Peyer's patch (tissue), 4 donors: ENCODE measurements at regions not wholly inside any gene's neighbourhood (a gene's known extent, or its start where the extent isn't known, plus 50 kb on each side); places are given as distances from the start of the nearest gene placed in this dataset.
"Not testable (repeated sequence)": the region's sequence is repeated elsewhere in the genome, so short reads cannot be mapped to it uniquely, and the experiment has no call there.

Source experiments
- DNase-seq, 3 donors: peaks; one replicate each; pipeline ENCODE4 v3.0.0-alpha.2; 2017 to 2019
- H3K27ac ChIP-seq, 4 donors: fragments of 200-600 bp; sonication (generic); one replicate each; pipeline ENCODE4 v1.5.1; 2016 to 2019
- H3K27me3 ChIP-seq, 2 donors: fragments of 200-600 bp; sonication (generic); one replicate each; pipeline ENCODE4 v1.5.1; 2019
- H3K36me3 ChIP-seq, 3 donors: fragments of 200-600 bp; sonication (generic); one replicate each; pipeline ENCODE4 v1.5.1; 2016 to 2019
- H3K4me1 ChIP-seq, 4 donors: fragments of 200-600 bp; sonication (generic); one replicate each; pipeline ENCODE4 v1.5.1; 2016 to 2019
- H3K4me3 ChIP-seq, 4 donors: fragments of 200-600 bp; sonication (generic); 1 replicate in 3 of 4; 2 replicates in 1 of 4; pipeline ENCODE4 v1.5.1; 2016 to 2019; ENCODE audit warnings: mild to moderate bottlenecking in 1 of 4
- H3K9me3 ChIP-seq, 4 donors: fragments of 200-600 bp; sonication (generic); one replicate each; pipeline ENCODE4 v1.5.1; 2016 to 2019; ENCODE audit warnings: mild to moderate bottlenecking in 1 of 4
- CTCF ChIP-seq, 6 experiments: fragments of 450-650 bp in 4 of 6; fragments of 200-600 bp in 2 of 6; sonication (generic) in 1 of 6; IDR thresholded peaks; one replicate each; pipeline ENCODE4 v1.5.1; 2017 to 2019; ENCODE audit warnings: antibody characterized with exemption in 6 of 6, mild to moderate bottlenecking in 3 of 6, moderate library complexity in 1 of 6
- POLR2A ChIP-seq, 2 donors: fragments of 450-650 bp; IDR thresholded peaks; one replicate each; pipeline ENCODE4 v1.5.1; 2017; ENCODE audit warnings: antibody characterized with exemption in 2 of 2, mild to moderate bottlenecking in 2 of 2, moderate library complexity in 2 of 2

GRCh38 chr7:86372262-86372661 is 271.4 kb upstream of the GRM3 start:
- Histone ChIP-seq H3K36me3 (no peaks in the 10 kb centered on the region), H3K27me3 (no peaks in the 10 kb centered on the region), H3K4me1 (no peaks in the 10 kb centered on the region), H3K4me3 (no peak overlapping the region), H3K9me3 (peaks cover 0 to 2% (median 0%) of the 10 kb centered on the region in 4 donors), H3K27ac (no peak overlapping the region)
- TF ChIP-seq CTCF (IDR thresholded peaks at IDR 0.05) (no peak), POLR2A (IDR thresholded peaks at IDR 0.05) (no peak)
- no peak for DNase-seq

- Histone ChIP-seq H3K36me3 (no peaks in the 10 kb centered on the region), H3K27ac (no peak overlapping the region), H3K9me3 (no peaks in the 10 kb centered on the region), H3K27me3 (no peaks in the 10 kb centered on the region), H3K4me3 (no peak overlapping the region), H3K4me1 (no peaks in the 10 kb centered on the region)
- DNase-seq = no peak
- TF ChIP-seq CTCF (IDR thresholded peaks at IDR 0.05) (no peak), POLR2A (IDR thresholded peaks at IDR 0.05) (no peak)
Measured at GRCh38 chr7:86366946-86367345, 276.8 kb upstream of the GRM3 start.

- H3K4me3 ChIP-seq, H3K27me3 ChIP-seq, H3K9me3 ChIP-seq, H3K4me1 ChIP-seq, H3K36me3 ChIP-seq, H3K27ac ChIP-seq, DNase-seq: not testable (repeated sequence)
Measured at GRCh38 chr7:86340407-86340806, 303.3 kb upstream of the GRM3 start.

- Histone ChIP-seq H3K27me3 (no peaks in the 10 kb centered on the region), H3K9me3 (no peaks in the 10 kb centered on the region), H3K27ac (no peak overlapping the region), H3K36me3 (no peaks in the 10 kb centered on the region), H3K4me1 (no peaks in the 10 kb centered on the region), H3K4me3 (no peak overlapping the region)
- TF ChIP-seq CTCF (IDR thresholded peaks at IDR 0.05) = no peak
- no peak for DNase-seq
Measured at GRCh38 chr7:86339051-86339450, 304.7 kb upstream of the GRM3 start.

GRCh38 chr7:86328801-86329433 is 314.8 kb upstream of the GRM3 start:
- no peaks in the 10 kb centered on the region for H3K36me3 ChIP-seq
- no peaks in the 10 kb centered on the region for H3K27me3 ChIP-seq
- H3K4me1 ChIP-seq = no peaks in the 10 kb centered on the region
- no peak for DNase-seq
- TF ChIP-seq CTCF (IDR thresholded peaks at IDR 0.05) (no peak), POLR2A (IDR thresholded peaks at IDR 0.05) (no peak)
- H3K9me3 ChIP-seq = no peaks in the 10 kb centered on the region
- H3K4me3 ChIP-seq = no peak overlapping the region
- no peak overlapping the region for H3K27ac ChIP-seq

- Histone ChIP-seq H3K27me3 (no peaks in the 10 kb centered on the region), H3K27ac (no peak overlapping the region), H3K4me1 (no peaks in the 10 kb centered on the region), H3K36me3 (no peaks in the 10 kb centered on the region), H3K9me3 (no peaks in the 10 kb centered on the region), H3K4me3 (no peak overlapping the region)
- no peak for DNase-seq
- TF ChIP-seq POLR2A (IDR thresholded peaks at IDR 0.05) = no peak
- TF ChIP-seq CTCF (IDR thresholded peaks at IDR 0.05) = no peak
Measured at GRCh38 chr7:86326847-86327246, 316.9 kb upstream of the GRM3 start.
